HL-60 (cell line): ENCODE measurements at regions not wholly inside any gene's neighbourhood (a gene's known extent, or its start where the extent isn't known, plus 50 kb on each side); places are given as distances from the start of the nearest gene placed in this dataset.

Experiments
- DNase-seq, 2 experiments: peaks; one replicate each; pipeline ENCODE4 v3.0.0-alpha.2; 2010 to 2020; ENCODE audit warnings: low read depth in 1 of 2, low spot score in 1 of 2
- H3K27ac ChIP-seq: fragments of 250-450 bp; sonication (Bioruptor Pico); replicated peaks from 2 replicates; pipeline ENCODE4 v1.5.1; 2020; ENCODE audit warnings: mild to moderate bottlenecking, moderate library complexity
- H3K27me3 ChIP-seq: fragments of 250-450 bp; sonication (Bioruptor Pico); 2 replicates; pipeline ENCODE4 v1.5.1; 2021; ENCODE audit warnings: mild to moderate bottlenecking, moderate library complexity; ENCODE audit not compliant: insufficient read depth, poor library complexity, severe bottlenecking
- H3K4me3 ChIP-seq: replicated peaks from 2 replicates; pipeline ENCODE4 v1.5.1; 2011; ENCODE audit warnings: mild to moderate bottlenecking, control low read depth, low read length; ENCODE audit not compliant: insufficient read depth
- GABPA ChIP-seq: IDR thresholded peaks from 2 replicates; pipeline ENCODE4 v1.6.1; 2012; ENCODE audit warnings: low read depth
- POLR2AphosphoS5 ChIP-seq: IDR thresholded peaks from 2 replicates; pipeline ENCODE4 v1.6.1; 2012; ENCODE audit warnings: low read depth
- SPI1 ChIP-seq: IDR thresholded peaks from 2 replicates; pipeline ENCODE4 v1.6.1; 2012; ENCODE audit warnings: low read depth, mild to moderate bottlenecking, borderline replicate concordance
- TF ChIP-seq, protein P1 (sequence below): IDR thresholded peaks from one replicate; pipeline ENCODE4 v1.5.1; 2011; ENCODE audit warnings: low read length, control low read depth, inconsistent platforms; ENCODE audit not compliant: insufficient read depth
- TF ChIP-seq, protein P2 (sequence below): IDR thresholded peaks from 2 replicates; pipeline ENCODE4 v1.6.1; 2012; ENCODE audit warnings: low read depth; ENCODE audit not compliant: insufficient replicate concordance

DNA sequence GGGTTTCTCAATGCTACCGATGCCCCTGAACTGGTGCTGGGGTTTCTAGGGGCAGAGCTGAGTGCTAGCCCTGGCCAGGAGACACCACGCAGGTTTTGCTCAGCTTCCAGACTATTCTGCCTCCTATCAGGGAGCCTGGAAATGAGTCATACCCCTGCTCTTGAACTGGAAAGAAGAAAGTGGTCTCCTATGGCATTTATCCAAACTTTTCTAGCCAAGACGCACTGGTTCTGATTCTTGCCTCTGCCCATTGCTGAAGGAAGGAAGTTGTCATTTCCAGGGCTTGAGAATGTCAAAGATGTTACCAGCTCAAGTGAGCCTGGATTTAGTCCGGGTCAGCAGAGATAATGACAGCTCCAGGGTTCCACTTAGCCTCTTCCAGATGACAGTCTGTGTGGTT is 561.9 kb downstream of the CDK5RAP2 start:
- DNase-seq = no peak
- TF ChIP-seq SPI1 (no peak), POLR2AphosphoS5 (no peak), GABPA (no peak)
- TF ChIP-seq, protein P1, sequence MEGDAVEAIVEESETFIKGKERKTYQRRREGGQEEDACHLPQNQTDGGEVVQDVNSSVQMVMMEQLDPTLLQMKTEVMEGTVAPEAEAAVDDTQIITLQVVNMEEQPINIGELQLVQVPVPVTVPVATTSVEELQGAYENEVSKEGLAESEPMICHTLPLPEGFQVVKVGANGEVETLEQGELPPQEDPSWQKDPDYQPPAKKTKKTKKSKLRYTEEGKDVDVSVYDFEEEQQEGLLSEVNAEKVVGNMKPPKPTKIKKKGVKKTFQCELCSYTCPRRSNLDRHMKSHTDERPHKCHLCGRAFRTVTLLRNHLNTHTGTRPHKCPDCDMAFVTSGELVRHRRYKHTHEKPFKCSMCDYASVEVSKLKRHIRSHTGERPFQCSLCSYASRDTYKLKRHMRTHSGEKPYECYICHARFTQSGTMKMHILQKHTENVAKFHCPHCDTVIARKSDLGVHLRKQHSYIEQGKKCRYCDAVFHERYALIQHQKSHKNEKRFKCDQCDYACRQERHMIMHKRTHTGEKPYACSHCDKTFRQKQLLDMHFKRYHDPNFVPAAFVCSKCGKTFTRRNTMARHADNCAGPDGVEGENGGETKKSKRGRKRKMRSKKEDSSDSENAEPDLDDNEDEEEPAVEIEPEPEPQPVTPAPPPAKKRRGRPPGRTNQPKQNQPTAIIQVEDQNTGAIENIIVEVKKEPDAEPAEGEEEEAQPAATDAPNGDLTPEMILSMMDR = no peak
- TF ChIP-seq, protein P2, sequence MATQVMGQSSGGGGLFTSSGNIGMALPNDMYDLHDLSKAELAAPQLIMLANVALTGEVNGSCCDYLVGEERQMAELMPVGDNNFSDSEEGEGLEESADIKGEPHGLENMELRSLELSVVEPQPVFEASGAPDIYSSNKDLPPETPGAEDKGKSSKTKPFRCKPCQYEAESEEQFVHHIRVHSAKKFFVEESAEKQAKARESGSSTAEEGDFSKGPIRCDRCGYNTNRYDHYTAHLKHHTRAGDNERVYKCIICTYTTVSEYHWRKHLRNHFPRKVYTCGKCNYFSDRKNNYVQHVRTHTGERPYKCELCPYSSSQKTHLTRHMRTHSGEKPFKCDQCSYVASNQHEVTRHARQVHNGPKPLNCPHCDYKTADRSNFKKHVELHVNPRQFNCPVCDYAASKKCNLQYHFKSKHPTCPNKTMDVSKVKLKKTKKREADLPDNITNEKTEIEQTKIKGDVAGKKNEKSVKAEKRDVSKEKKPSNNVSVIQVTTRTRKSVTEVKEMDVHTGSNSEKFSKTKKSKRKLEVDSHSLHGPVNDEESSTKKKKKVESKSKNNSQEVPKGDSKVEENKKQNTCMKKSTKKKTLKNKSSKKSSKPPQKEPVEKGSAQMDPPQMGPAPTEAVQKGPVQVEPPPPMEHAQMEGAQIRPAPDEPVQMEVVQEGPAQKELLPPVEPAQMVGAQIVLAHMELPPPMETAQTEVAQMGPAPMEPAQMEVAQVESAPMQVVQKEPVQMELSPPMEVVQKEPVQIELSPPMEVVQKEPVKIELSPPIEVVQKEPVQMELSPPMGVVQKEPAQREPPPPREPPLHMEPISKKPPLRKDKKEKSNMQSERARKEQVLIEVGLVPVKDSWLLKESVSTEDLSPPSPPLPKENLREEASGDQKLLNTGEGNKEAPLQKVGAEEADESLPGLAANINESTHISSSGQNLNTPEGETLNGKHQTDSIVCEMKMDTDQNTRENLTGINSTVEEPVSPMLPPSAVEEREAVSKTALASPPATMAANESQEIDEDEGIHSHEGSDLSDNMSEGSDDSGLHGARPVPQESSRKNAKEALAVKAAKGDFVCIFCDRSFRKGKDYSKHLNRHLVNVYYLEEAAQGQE = no peak
- Histone ChIP-seq H3K4me3 (no peak overlapping the region), H3K27ac (no peak overlapping the region), H3K27me3 (no peaks in the 10 kb centered on the region)

DNA sequence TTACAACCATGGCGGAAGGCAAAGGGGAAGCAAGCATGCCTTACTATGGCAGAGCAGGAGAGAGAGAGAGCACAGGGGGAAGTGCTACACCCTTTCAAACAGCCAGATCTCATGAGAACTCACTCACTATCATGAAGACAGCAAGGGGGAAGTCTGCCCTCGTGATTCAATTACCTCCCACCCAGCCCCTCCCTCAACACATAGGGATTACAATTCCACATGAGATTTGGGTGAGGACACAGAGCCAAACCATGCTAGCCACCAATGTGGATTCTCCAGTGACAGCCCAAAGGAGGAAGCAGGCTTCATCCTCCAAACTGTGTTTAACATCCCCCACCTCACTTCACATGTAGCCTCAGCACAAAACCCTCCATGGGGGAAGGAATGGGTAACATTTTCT is 563.7 kb downstream of the CDK5RAP2 start:
- H3K27ac ChIP-seq = no peak overlapping the region
- H3K4me3 ChIP-seq = no peak overlapping the region
- TF ChIP-seq, protein P2 = no peak
- no peak for TF ChIP-seq GABPA
- no peak; the same call in 1 of the 2 replicates for TF ChIP-seq SPI1
- TF ChIP-seq POLR2AphosphoS5 = no peak
- TF ChIP-seq, protein P1 = no peak
- H3K27me3 ChIP-seq = no peaks in the 10 kb centered on the region
- DNase-seq = peak in 1 of 2 experiments; percentile 5

GRCh38 chr9:120014796-120015195 is 565.2 kb downstream of the CDK5RAP2 start:
- no peak overlapping the region for H3K27ac ChIP-seq
- no peak for DNase-seq
- TF ChIP-seq POLR2AphosphoS5 (no peak), SPI1 (no peak), GABPA (no peak)
- TF ChIP-seq, protein P1 = no peak
- TF ChIP-seq, protein P2 = no peak
- no peak overlapping the region for H3K4me3 ChIP-seq
- no peaks in the 10 kb centered on the region for H3K27me3 ChIP-seq
